Epithelial cell of prostate (primary cell): ENCODE measurements at regions not wholly inside any gene's neighbourhood (a gene's known extent, or its start where the extent isn't known, plus 50 kb on each side); places are given as distances from the start of the nearest gene placed in this dataset.
A peak's percentile ranks its signal among the peaks of the same experiment; 100 is the strongest.

Experiments used
- DNase-seq: peaks from one replicate; pipeline ENCODE4 v3.0.0-alpha.2; 2011; ENCODE audit warnings: low read depth, low spot score
- H3K27ac ChIP-seq: fragments of 450-650 bp; 2 replicates; pipeline ENCODE4 v1.5.1; 2017; ENCODE audit warnings: mild to moderate bottlenecking

GRCh38 chr14:65339866-65340265 is 72.7 kb upstream of the FUT8 start:
- DNase-seq = no peak
- H3K27ac ChIP-seq = no peak overlapping the region

- DNase-seq = no peak
- no peak overlapping the region for H3K27ac ChIP-seq
Observed at GRCh38 chr14:65344011-65344410, 68.5 kb upstream of the FUT8 start.

DNA sequence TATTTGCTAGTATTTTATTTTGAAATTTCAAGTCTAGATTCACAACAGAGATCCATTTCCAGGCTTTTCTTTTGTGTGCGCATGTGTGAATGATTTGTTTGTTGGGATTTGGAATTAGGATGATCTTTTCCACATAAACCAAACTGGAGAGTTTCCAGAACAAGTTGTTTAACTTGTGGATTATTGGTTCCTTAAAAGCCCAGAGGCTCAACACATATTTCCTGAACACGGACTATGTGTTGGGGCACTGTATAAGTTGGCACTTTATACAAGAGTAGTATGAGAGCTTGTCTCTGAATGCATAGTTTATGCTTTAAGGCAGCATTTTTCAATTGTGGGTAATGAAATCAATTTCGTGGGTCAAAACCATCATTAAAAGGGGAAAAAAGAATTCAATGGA is 67.3 kb upstream of the FUT8 start:
- DNase-seq = no peak
- H3K27ac ChIP-seq = no peak overlapping the region

- no peak for DNase-seq
- no peak overlapping the region for H3K27ac ChIP-seq
Observed at GRCh38 chr14:65346474-65346873, 66.1 kb upstream of the FUT8 start.

GRCh38 chr14:65346895-65347294 is 65.6 kb upstream of the FUT8 start:
- no peak for DNase-seq
- H3K27ac ChIP-seq = no peak overlapping the region

GRCh38 chr14:65348137-65348536 is 64.4 kb upstream of the FUT8 start:
- H3K27ac ChIP-seq = no peak overlapping the region
- no peak for DNase-seq

- H3K27ac ChIP-seq = no peak overlapping the region
- DNase-seq = no peak
Observed at GRCh38 chr14:65349100-65349499, 63.4 kb upstream of the FUT8 start.

GRCh38 chr14:65351493-65352194 is 60.9 kb upstream of the FUT8 start:
- no peak overlapping the region for H3K27ac ChIP-seq
- DNase-seq = no peak

GRCh38 chr14:65352964-65353530 is 59.5 kb upstream of the FUT8 start:
- H3K27ac ChIP-seq = peak overlapping the region; percentile 60
- no peak for DNase-seq

GRCh38 chr14:65354131-65354530 is 58.4 kb upstream of the FUT8 start:
- no peak for DNase-seq
- H3K27ac ChIP-seq = peak overlapping the region; percentile 60

DNA sequence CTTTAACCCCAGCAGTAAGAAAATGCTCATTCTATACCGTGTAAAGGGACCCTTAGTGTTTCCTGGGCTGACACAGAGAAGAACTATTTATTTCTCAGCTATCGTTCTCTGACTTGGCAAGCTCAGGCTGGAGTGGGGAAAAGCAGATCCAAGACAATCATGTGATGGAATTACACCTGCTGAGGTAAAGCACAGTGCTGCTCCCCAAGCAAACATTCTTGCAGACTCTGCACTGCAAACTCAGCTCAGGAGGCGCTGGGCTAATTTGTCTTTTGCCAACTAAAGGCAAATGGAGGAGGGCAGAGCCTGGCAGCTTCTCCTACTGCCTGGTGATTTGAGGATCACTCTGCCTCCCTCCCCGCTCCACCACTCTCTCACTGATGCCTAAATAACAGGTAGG is 57.8 kb upstream of the FUT8 start:
- no peak for DNase-seq
- peak overlapping the region; percentile 60 for H3K27ac ChIP-seq

DNA sequence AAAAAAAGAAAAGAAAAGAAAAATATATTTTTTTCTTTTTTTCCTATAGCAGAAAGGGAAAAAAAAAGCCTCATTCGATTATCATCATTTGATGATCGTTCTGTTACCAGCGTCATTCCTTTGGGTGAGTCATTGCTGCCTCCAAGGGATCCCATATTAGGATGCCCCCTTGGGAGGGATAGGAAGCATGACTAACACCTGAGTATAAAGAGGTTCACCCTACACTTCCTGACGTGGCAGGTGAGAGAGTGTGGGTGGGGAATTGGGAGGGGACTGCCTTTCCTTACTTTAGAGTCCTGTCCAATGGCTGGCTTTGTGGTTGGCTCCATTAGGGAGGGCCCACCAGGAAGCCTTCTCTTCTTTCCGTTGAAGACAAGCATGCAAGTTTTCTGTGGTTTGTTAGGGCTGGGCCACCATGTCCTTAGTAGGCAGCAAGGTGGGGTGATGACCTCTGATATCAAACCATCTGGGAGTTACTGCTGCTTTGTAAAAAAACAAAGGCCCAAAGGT is 56.1 kb upstream of the FUT8 start:
- H3K27ac ChIP-seq = peak overlapping the region; percentile 87
- DNase-seq = peak; percentile 96

DNA sequence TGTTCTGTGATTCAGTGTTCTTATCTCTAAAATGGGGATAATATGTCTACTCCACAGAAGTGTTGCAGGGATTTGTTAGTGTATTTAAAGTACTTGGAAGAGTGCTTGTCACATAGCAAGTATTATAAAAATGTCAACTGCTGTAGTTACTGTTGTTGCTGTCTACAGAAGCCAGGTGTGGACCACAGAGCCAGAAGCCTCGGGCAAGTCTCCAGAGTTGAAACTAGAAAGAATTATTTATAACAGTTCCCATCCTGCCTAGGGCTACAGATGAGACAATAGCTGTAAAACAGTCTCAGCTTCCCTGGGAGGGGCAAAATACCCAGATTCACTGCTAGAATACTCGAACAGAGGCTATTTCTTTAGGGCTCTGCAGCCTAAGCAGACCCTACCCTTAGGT is 55.4 kb upstream of the FUT8 start:
- no peak for DNase-seq
- H3K27ac ChIP-seq = peak overlapping the region; percentile 87

DNA sequence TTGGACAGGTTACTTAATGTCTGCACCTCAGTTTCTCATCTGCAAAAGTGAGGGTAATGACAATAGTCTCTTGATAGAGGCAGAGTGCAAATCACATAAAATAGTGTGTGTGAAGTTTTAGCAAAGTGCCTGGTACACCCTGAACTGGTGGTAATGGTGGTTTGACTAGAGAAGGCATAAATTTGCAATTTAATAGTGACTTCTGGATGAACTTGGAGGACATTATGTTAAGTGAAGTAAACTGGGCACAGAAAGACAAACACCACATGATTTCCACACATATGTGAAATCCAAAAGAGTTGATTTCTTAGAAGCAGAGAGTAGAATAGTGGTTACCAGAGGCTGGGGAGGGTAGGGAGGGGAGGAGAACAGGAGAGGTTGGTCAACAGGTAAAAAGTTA is 54.8 kb upstream of the FUT8 start:
- H3K27ac ChIP-seq = peak overlapping the region; percentile 87
- DNase-seq = no peak

DNA sequence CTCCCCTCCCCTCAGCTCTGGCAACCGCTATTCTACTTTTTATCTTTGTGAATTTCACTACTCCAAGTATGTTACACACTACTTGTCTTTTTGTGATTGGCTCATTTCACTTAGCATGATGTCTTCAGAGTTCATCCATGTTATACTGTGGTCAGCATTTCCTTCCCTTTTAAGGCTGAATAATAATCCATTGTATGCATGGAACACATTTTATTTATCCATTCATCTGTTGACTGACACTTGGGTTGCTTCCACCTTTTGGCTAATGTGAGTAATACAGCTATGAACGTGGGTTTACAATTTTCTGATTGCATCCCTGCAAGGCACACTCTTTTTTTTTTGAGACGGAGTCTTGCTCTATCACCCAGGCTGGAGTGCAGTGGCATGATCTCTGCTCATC is 53.0 kb upstream of the FUT8 start:
- no peak for DNase-seq

GRCh38 chr14:65360144-65360784 is 52.3 kb upstream of the FUT8 start:
- DNase-seq = no peak
- peak overlapping the region; percentile 73 for H3K27ac ChIP-seq

More for the DNA sequence above, 53.0 kb upstream of the FUT8 start:
- H3K27ac ChIP-seq = peak overlapping the region; percentile 73

DNA sequence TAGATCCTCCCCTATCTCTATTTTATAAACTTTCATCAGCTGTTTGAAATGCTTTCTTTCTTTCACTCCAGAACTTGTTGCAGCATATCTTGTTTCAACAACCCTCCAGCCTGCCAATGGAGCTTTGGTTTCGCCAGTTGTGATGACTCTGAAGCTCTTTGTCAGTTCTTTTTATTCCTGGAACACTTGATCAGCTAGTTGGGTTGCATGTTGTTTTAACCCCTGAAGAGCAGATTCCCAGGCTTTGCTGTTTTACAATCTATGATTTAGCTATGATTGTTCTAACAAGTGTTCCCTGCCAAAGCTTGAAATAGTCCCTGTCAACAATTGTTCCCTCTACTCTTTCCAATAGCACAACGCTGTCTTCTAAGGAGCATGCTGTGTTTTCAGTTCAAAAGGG is 50.6 kb upstream of the FUT8 start:
- DNase-seq = peak; percentile 72
- peak overlapping the region; percentile 73 for H3K27ac ChIP-seq
